ENCODE measurements at regions not wholly inside any gene's neighbourhood (a gene's known extent, or its start where the extent isn't known, plus 50 kb on each side); places are given as distances from the start of the nearest gene placed in this dataset.

- no peaks in the 10 kb centered on the region for H3K9me3 ChIP-seq
- ATAC-seq (no peak), DNase-seq (ENCODE audit: low read depth in 1 of 2, low spot score in 1 of 2) (peak in 1 of 2 experiments; percentile 1), FAIRE-seq (no peak)
- 0 out of 3 replicates have a peak, but pooled peaks cover 2% of the 10 kb centered on the region for H3K4me1 ChIP-seq
- POLR2A ChIA-PET: no interaction called here
- CTCF ChIA-PET: no interaction called here
- no peak for TF ChIP-seq FOSL2 (IDR thresholded peaks at IDR 0.05)
- TF ChIP-seq FOSL2 (CRISPR knock-in tag; IDR thresholded peaks at IDR 0.05): 0 out of 2 replicates have a peak, but pooled peaks have one; percentile 5
- TF ChIP-seq RNF2 (IDR thresholded peaks at IDR 0.05; ENCODE audit: borderline replicate concordance, low read depth): no peak
- no peak for TF ChIP-seq HMGXB4 (CRISPR knock-in tag; IDR thresholded peaks at IDR 0.05; ENCODE audit: borderline replicate concordance)
- no peak for TF ChIP-seq POLR2A (IDR thresholded peaks at IDR 0.05; ENCODE audit: low read length)
- no peak for TF ChIP-seq CHD4 (IDR thresholded peaks at IDR 0.05; ENCODE audit: borderline replicate concordance)
- no peak overlapping the region for H3K4me3 ChIP-seq
- H3K27ac ChIP-seq: no peak overlapping the region
- H3K4me2 ChIP-seq: no peak overlapping the region
- WGBS (ENCODE audit: missing lambda C conversion rate): 33% methylated on average over 2 of the region's 2 CpGs
Observed at GRCh38 chr4:24070117-24070516, 180.3 kb upstream of the PPARGC1A start.

GRCh38 chr4:24067367-24068193 is 177.7 kb upstream of the PPARGC1A start:
- Histone ChIP-seq H3K27ac (no peak overlapping the region), H3K4me3 (no peak overlapping the region), H3K9me3 (no peaks in the 10 kb centered on the region), H3K4me2 (peak overlapping the region; percentile 12; the same call in 1 of the 3 replicates), H3K4me1 (0 out of 3 replicates have a peak, but pooled peaks cover 2% of the 10 kb centered on the region)
- CTCF ChIA-PET: interaction anchor here (0.7 to 1.1 kb wide), 2 partner anchors 26 to 27 kb away, joined by 3 read pairs; no protein-coding TSS in a partner anchor
- WGBS (ENCODE audit: missing lambda C conversion rate): 42% methylated on average over 12 of the region's 13 CpGs
- POLR2A ChIA-PET: no interaction called here
- TF ChIP-seq ZSCAN20 (CRISPR knock-in tag; IDR thresholded peaks at IDR 0.05) (no peak), FOSL2 (IDR thresholded peaks at IDR 0.05) (no peak), FOSL2 (CRISPR knock-in tag; IDR thresholded peaks at IDR 0.05) (peak; percentile 28; the same call in 1 of the 2 replicates), JUN (IDR thresholded peaks at IDR 0.05) (no peak), ZNF302 (CRISPR knock-in tag; IDR thresholded peaks at IDR 0.05) (no peak), HES2 (IDR thresholded peaks at IDR 0.05) (no peak), NPAS2 (CRISPR knock-in tag; IDR thresholded peaks at IDR 0.05; ENCODE audit: borderline replicate concordance) (no peak)
- FAIRE-seq (no peak), DNase-seq (ENCODE audit: low read depth in 1 of 2, low spot score in 1 of 2) (peak in 1 of 2 experiments; percentile 2), ATAC-seq (peak in 1 of 2 experiments; percentile 50; a peak in 1 of 6 replicates)

GRCh38 chr4:24065974-24066373 is 176.1 kb upstream of the PPARGC1A start:
- POLR2A ChIA-PET: no interaction called here
- no peak for FAIRE-seq
- Histone ChIP-seq H3K4me3 (no peak overlapping the region), H3K4me1 (0 out of 3 replicates have a peak, but pooled peaks cover 2% of the 10 kb centered on the region), H3K27ac (no peak overlapping the region), H3K9me3 (no peaks in the 10 kb centered on the region), H3K4me2 (no peak overlapping the region)
- no peak for ATAC-seq
- no peak for TF ChIP-seq TP53 (CRISPR knock-in tag; IDR thresholded peaks at IDR 0.05)
- no peak for TF ChIP-seq MAX (IDR thresholded peaks at IDR 0.05)
- TF ChIP-seq ELK1 (IDR thresholded peaks at IDR 0.05; ENCODE audit: low read depth, low read length): no peak
- no peak for TF ChIP-seq JUN (IDR thresholded peaks at IDR 0.05)
- TF ChIP-seq ZSCAN20 (CRISPR knock-in tag; IDR thresholded peaks at IDR 0.05): no peak
- TF ChIP-seq FOSB (CRISPR knock-in tag; IDR thresholded peaks at IDR 0.05): no peak
- TF ChIP-seq SREBF2 (IDR thresholded peaks at IDR 0.05): no peak
- TF ChIP-seq RNF2 (IDR thresholded peaks at IDR 0.05; ENCODE audit: borderline replicate concordance, low read depth): no peak
- no peak for TF ChIP-seq SMC3 (IDR thresholded peaks at IDR 0.05)
- no peak for TF ChIP-seq FOXS1 (CRISPR knock-in tag; IDR thresholded peaks at IDR 0.05)
- 39% methylated on average over 9 of the region's 9 CpGs for WGBS (ENCODE audit: missing lambda C conversion rate)
- no peak for DNase-seq (ENCODE audit: low read depth in 1 of 2, low spot score in 1 of 2)
- CTCF ChIA-PET: no interaction called here

Measured in A549 (cell line).